ENCODE measurements at regions not wholly inside any gene's neighbourhood (a gene's known extent, or its start where the extent isn't known, plus 50 kb on each side); places are given as distances from the start of the nearest gene placed in this dataset.

DNA sequence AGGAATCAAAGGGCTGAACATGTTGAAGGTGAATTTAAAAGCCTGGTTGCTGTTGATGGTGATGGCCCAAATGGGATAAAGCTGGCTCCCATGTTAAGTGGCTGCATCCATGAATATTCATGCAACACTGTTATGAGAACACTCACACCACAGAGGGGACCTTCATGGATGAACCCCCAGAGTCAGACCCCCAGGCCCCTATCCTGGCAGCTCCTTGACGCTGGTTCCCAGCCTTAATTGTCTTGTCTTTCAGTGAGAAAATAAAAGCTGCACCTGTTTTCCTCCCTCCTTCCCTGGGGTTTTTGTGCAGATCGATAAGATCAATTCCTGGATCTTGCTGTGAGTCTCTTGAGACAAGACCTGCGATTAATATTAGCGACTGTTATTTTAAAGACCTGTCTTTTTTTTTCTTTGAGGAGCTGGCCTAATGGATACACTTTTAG is 371.7 kb downstream of the ICE1 start:
- TF ChIP-seq, protein P1, sequence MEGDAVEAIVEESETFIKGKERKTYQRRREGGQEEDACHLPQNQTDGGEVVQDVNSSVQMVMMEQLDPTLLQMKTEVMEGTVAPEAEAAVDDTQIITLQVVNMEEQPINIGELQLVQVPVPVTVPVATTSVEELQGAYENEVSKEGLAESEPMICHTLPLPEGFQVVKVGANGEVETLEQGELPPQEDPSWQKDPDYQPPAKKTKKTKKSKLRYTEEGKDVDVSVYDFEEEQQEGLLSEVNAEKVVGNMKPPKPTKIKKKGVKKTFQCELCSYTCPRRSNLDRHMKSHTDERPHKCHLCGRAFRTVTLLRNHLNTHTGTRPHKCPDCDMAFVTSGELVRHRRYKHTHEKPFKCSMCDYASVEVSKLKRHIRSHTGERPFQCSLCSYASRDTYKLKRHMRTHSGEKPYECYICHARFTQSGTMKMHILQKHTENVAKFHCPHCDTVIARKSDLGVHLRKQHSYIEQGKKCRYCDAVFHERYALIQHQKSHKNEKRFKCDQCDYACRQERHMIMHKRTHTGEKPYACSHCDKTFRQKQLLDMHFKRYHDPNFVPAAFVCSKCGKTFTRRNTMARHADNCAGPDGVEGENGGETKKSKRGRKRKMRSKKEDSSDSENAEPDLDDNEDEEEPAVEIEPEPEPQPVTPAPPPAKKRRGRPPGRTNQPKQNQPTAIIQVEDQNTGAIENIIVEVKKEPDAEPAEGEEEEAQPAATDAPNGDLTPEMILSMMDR (conservative IDR thresholded peaks at IDR 0.05): no peak
- TF ChIP-seq ZFX (IDR thresholded peaks at IDR 0.05): no peak
